ENCODE measurements at regions not wholly inside any gene's neighbourhood (a gene's known extent, or its start where the extent isn't known, plus 50 kb on each side); places are given as distances from the start of the nearest gene placed in this dataset.

DNA sequence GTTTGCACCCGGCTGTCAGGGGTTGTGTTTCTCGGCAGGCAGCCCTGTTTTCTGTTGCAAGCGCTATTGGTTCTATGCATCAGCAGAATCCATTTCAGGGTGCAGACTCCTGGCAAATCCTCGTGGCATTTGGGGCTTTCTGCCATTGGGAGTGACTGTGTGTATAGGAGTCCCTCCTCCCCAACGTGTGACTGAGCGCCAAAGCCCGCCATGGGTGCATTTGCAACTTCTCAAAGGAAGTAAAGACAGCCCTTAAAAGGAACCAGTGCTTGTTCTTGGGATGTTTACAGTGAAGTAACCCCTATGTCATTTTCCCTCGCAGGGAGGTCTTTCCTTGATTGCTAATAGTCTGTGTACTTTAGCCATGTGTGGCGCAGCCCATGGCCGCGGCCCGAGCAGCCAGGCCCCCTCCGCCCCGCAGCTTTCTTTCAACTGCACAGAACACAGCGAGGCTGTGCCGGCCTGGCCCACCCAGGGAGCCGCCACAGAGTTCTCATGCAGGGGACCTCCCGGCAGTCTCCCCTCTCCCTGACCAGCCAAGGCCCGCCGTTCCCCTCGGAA lies 175.6 kb downstream of the HSD17B3 start:
- H3K27me3 Mint-ChIP-seq = no peaks in the 10 kb centered on the region
- DNase-seq (no peak), ATAC-seq (no peak)
- H3K9me3 Mint-ChIP-seq (ENCODE audit: low read depth) = no peaks in the 10 kb centered on the region
- no peaks in the 10 kb centered on the region for H3K4me1 Mint-ChIP-seq
- ChIA-PET POLR2A (no interaction called here), CTCF (interaction anchor here (0.6 kb wide), 1 partner anchor 29 kb away, joined by 4 read pairs; no protein-coding TSS in a partner anchor)
- intact Hi-C loops (cut with DNase I, micrococcal nuclease) = no loop called here
- no peak overlapping the region for H3K27ac Mint-ChIP-seq
- no peaks in the 10 kb centered on the region for H3K36me3 Mint-ChIP-seq (ENCODE audit: low read depth)
- no peak overlapping the region for H3K4me3 Mint-ChIP-seq

DNA sequence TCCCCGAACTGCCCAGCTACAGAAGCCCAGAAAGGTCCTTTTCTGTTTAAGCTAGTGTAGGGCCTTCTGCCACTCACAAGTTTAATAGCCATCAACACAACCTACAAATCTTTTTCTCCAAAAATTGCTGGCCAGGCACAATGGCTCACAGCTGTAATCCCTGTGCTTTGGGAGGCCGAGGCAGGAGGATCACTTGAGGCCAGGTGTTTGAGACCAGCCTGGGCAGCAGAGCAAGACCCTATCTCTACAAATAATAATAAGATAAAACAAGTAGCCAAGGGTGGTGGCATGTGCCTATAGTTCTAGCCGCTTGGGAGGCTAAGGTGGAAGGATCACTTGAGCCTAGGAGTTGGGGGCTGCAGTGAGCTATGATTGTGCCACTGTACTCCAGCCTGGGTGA lies 176.4 kb downstream of the HSD17B3 start:
- no peak for DNase-seq
- Mint-ChIP-seq H3K9me3 (ENCODE audit: low read depth) (no peaks in the 10 kb centered on the region), H3K36me3 (ENCODE audit: low read depth) (no peaks in the 10 kb centered on the region), H3K27ac (no peak overlapping the region), H3K27me3 (no peaks in the 10 kb centered on the region), H3K4me3 (no peak overlapping the region), H3K4me1 (peaks cover 2% of the 10 kb centered on the region)
- intact Hi-C loops (cut with DNase I, micrococcal nuclease) = no loop called here
- no peak for ATAC-seq
- ChIA-PET POLR2A (no interaction called here), CTCF (interaction anchor here (0.6 kb wide), 1 partner anchor 29 kb away, joined by 4 read pairs; no protein-coding TSS in a partner anchor)

DNA sequence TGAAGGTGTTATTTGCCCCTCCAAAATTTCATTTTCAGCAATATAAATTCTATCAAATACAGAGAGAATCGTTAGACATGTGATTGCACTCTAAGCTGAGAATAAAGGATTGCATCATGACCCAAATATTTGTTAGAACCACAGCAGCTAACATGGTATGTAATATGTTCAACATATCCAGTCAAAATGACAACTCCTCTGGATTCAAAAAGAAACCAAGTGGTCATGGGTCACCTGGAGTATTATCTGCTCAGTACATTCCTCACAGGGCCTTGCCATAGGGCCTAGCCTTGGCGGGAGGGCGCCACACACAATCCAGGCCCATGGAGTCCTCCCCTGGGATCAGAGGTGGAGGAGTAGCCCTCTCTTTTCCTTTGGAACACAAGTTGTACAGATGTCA lies 179.2 kb downstream of the HSD17B3 start:
- Mint-ChIP-seq H3K4me3 (no peak overlapping the region), H3K27me3 (peaks cover 6% of the 10 kb centered on the region), H3K36me3 (ENCODE audit: low read depth) (no peaks in the 10 kb centered on the region), H3K27ac (no peak overlapping the region), H3K9me3 (ENCODE audit: low read depth) (no peaks in the 10 kb centered on the region), H3K4me1 (peaks cover 2% of the 10 kb centered on the region)
- CTCF ChIA-PET = no interaction called here
- DNase-seq = no peak
- POLR2A ChIA-PET = no interaction called here
- intact Hi-C loops (cut with DNase I, micrococcal nuclease) = no loop called here
- ATAC-seq = no peak

DNA sequence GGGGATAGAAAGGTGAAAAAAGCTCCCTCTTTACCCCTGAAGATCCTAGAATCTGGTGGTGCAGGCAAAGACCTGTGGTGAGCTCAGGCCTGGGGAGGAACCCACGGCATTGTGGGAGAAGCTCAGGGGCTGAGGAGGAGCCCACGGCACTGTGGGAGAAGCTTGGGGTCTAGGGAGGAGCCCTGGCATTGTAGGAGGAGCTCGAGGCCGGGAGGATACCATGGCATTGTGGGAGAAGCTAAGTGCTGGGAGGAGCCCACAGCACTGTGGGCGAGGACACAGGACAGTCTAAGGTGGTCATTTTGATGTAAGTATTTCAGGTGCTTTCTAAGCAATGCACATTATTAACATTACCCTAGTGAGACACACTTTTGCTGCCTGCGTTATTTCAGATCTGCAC lies 179.7 kb downstream of the HSD17B3 start:
- no peak for DNase-seq
- Mint-ChIP-seq H3K27ac (no peak overlapping the region), H3K9me3 (ENCODE audit: low read depth) (no peaks in the 10 kb centered on the region), H3K4me3 (no peak overlapping the region), H3K36me3 (ENCODE audit: low read depth) (no peaks in the 10 kb centered on the region), H3K4me1 (peaks cover 2% of the 10 kb centered on the region), H3K27me3 (peaks cover 10% of the 10 kb centered on the region)
- no peak for ATAC-seq
- ChIA-PET CTCF (no interaction called here), POLR2A (no interaction called here)
- intact Hi-C loops (cut with DNase I, micrococcal nuclease) = no loop called here

- ChIA-PET POLR2A (no interaction called here), CTCF (no interaction called here)
- no peak for DNase-seq
- Mint-ChIP-seq H3K27ac (no peak overlapping the region), H3K27me3 (peaks cover 15% of the 10 kb centered on the region), H3K4me3 (no peak overlapping the region), H3K4me1 (peaks cover 2% of the 10 kb centered on the region), H3K36me3 (ENCODE audit: low read depth) (no peaks in the 10 kb centered on the region), H3K9me3 (ENCODE audit: low read depth) (no peaks in the 10 kb centered on the region)
- intact Hi-C loops (cut with DNase I, micrococcal nuclease) = no loop called here
- no peak for ATAC-seq
These were observed 180.8 kb downstream of the HSD17B3 start for GRCh38 chr9:96121136-96121535.

DNA sequence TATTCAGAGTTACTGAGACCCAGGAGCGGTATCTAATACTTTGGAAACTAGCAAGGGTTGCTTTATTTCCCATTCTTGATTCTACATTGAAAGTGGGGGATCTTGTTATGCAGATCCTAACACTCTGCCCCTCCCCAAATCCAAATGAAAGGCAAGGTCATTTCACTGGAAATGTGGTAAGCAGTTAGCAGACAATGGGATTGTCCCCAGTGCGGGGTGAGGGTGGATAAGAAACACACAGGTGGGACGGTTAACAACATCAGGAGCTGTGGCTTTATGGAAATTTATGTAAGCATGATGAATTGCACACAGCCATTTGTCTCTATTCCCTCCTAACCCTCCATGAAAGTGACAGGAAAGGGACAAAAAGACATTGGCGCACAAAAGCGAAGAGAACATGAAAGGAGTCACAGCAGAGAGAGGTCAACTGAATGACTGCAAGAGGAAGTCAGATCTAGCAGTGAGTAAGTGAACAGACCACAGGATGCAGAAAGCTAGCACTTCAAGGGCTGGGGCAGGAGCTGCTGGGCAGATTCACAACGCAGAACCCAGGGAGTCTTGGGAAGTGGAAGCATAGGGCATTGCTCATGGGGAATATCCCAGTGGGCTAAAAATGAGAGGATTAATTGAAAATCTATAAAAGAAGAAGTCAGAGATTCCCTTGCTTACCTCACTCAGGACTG lies 184.4 kb downstream of the HSD17B3 start:
- CTCF ChIA-PET = interaction anchor here (0.6 kb wide), 1 partner anchor 200 kb away, joined by 3 read pairs; no protein-coding TSS in a partner anchor
- Mint-ChIP-seq H3K4me1 (peaks cover 2% of the 10 kb centered on the region), H3K36me3 (ENCODE audit: low read depth) (no peaks in the 10 kb centered on the region), H3K9me3 (ENCODE audit: low read depth) (no peaks in the 10 kb centered on the region), H3K4me3 (no peak overlapping the region), H3K27me3 (peaks cover 20% of the 10 kb centered on the region), H3K27ac (no peak overlapping the region)
- intact Hi-C loops (cut with DNase I, micrococcal nuclease) = no loop called here
- POLR2A ChIA-PET = no interaction called here
- DNase-seq (no peak), ATAC-seq (peak; percentile 70)

DNA sequence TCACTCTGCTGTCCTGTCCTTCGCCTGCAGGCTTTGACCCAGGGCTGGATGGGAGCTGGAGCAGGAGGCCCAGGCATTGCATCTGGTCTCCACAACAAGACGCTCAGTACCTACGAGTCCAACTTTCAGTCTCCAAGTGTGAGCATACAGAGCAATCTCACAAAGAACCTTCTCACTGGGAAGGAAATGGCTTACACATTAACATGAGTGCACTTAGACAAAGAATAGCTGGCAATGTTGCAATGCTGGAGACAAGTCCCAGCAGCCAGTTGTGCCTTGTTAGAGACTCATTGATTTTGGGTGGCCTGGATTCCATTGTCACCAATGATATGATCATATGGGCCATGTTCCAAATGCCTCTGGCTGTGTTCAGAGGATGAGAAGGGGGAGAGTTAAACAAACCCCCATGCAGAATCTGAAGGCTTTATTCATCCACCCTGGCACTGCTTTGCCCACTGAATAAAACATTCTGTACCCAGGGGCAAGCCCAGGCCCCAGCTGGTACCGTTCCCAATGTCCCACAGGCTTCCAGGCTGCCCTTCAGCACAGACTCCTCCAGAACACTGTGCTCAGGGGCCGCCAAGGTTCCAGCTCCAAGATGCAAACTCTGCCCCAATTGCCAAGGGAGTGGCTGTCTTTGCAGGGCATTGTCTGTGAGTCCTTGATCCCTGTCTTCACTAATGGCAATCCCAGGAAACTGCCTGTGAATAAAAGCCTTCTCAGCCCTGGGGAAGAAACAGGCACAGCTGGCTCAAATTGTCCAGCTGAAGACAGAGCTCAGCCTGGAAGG lies 185.5 kb downstream of the HSD17B3 start:
- H3K9me3 Mint-ChIP-seq (ENCODE audit: low read depth) = no peaks in the 10 kb centered on the region
- H3K27ac Mint-ChIP-seq = no peak overlapping the region
- H3K27me3 Mint-ChIP-seq = peaks cover 20% of the 10 kb centered on the region
- ATAC-seq (no peak), DNase-seq (no peak)
- peaks cover 2% of the 10 kb centered on the region for H3K4me1 Mint-ChIP-seq
- ChIA-PET CTCF (interaction anchor here (0.9 kb wide), 1 partner anchor 11 kb away, joined by 5 read pairs; no protein-coding TSS in a partner anchor), POLR2A (no interaction called here)
- H3K4me3 Mint-ChIP-seq = no peak overlapping the region
- no peaks in the 10 kb centered on the region for H3K36me3 Mint-ChIP-seq (ENCODE audit: low read depth)
- intact Hi-C loops (cut with DNase I, micrococcal nuclease) = no loop called here

DNA sequence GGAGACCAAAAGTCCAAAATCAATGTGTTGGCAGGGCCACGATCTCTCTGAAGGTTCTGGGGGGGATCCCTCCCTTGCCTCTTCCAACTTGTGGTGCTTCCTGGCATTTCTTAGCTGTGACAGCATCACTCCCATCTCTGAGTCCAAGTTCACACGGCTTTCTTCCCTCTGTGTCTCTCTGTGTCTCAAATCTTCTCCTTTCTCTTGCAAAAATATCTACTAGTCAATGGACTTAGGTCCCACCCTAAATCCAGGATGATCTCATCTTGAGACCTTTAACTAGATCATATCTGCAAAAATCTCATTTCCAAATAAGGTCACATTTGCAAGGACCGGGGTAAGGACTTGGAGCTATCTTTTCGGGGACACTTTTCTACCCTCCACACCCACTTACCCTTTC lies 186.1 kb downstream of the HSD17B3 start:
- intact Hi-C loops (cut with DNase I, micrococcal nuclease) = no loop called here
- Mint-ChIP-seq H3K36me3 (ENCODE audit: low read depth) (no peaks in the 10 kb centered on the region), H3K9me3 (ENCODE audit: low read depth) (no peaks in the 10 kb centered on the region), H3K4me1 (peaks cover 2% of the 10 kb centered on the region), H3K4me3 (no peak overlapping the region), H3K27me3 (peaks cover 20% of the 10 kb centered on the region), H3K27ac (no peak overlapping the region)
- no peak for ATAC-seq
- DNase-seq = no peak
- CTCF ChIA-PET = interaction anchor here (0.6 kb wide), 3 partner anchors 34 to 1065 kb away, joined by 3 to 4 read pairs (median 4); no protein-coding TSS in a partner anchor
- POLR2A ChIA-PET = no interaction called here

GRCh38 chr9:96113032-96113431 lies 188.9 kb downstream of the HSD17B3 start:
- Mint-ChIP-seq H3K9me3 (ENCODE audit: low read depth) (no peaks in the 10 kb centered on the region), H3K27ac (no peak overlapping the region), H3K27me3 (peaks cover 21% of the 10 kb centered on the region), H3K4me1 (no peaks in the 10 kb centered on the region), H3K4me3 (no peak overlapping the region), H3K36me3 (ENCODE audit: low read depth) (no peaks in the 10 kb centered on the region)
- intact Hi-C loops (cut with DNase I, micrococcal nuclease) = no loop called here
- DNase-seq (no peak), ATAC-seq (no peak)
- ChIA-PET POLR2A (no interaction called here), CTCF (no interaction called here)

GRCh38 chr9:96109680-96110351 lies 192.2 kb downstream of the HSD17B3 start:
- ChIA-PET POLR2A (no interaction called here), CTCF (no interaction called here)
- no peak for ATAC-seq
- Mint-ChIP-seq H3K27ac (no peak overlapping the region), H3K4me1 (no peaks in the 10 kb centered on the region), H3K27me3 (peaks cover 8% of the 10 kb centered on the region), H3K4me3 (no peak overlapping the region), H3K36me3 (ENCODE audit: low read depth) (peaks cover 3% of the 10 kb centered on the region), H3K9me3 (ENCODE audit: low read depth) (peaks cover 9% of the 10 kb centered on the region)
- DNase-seq = no peak
- intact Hi-C loops (cut with DNase I, micrococcal nuclease) = no loop called here

DNA sequence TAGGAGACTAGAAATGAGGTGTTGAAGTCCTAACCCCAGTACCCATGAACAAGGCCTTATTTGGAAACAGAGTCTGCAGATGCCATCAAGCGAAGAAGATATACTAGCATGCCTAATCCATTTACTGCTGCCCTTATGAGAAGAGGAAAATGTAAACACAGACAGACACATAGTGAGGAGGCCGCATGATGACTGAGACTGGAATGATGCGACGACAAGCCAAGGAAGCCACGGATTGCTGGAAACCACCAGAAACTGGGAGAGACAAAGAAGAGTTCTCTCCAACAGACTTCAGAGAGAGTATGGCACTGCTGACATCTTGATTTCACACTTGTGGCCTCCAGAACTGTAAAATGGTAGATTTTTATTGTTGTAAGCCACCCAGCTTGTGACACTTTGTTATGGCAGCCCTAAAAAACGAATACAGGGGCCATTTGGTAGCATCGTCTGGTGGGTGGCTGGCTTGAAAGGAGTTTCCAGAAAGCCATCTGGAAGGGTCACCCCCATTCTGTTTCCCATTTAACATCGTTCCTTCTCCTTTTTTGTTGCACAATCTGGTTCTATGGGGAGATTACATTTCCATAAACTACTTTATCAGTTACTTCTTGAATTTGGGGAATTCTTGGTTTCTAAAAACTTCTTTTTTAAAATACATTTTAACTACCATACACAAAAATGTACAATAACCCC lies 193.1 kb downstream of the HSD17B3 start:
- Mint-ChIP-seq H3K27ac (no peak overlapping the region), H3K4me1 (no peaks in the 10 kb centered on the region), H3K27me3 (peaks cover 7% of the 10 kb centered on the region), H3K9me3 (ENCODE audit: low read depth) (peaks cover 10% of the 10 kb centered on the region), H3K36me3 (ENCODE audit: low read depth) (peaks cover 4% of the 10 kb centered on the region), H3K4me3 (no peak overlapping the region)
- POLR2A ChIA-PET = no interaction called here
- ATAC-seq (no peak), DNase-seq (no peak)
- CTCF ChIA-PET = no interaction called here
- intact Hi-C loops (cut with DNase I, micrococcal nuclease) = no loop called here
